IMR-90 (cell line): ENCODE measurements at regions not wholly inside any gene's neighbourhood (a gene's known extent, or its start where the extent isn't known, plus 50 kb on each side); places are given as distances from the start of the nearest gene placed in this dataset.

Source experiments
- ATAC-seq: fragments of 200-7000 bp; cut with Tn5 transposase; 2 replicates; pipeline ENCODE4 v1.9.1; 2020; ENCODE audit warnings: low read depth, mild to moderate bottlenecking, moderate library complexity
- BruUV-seq: library from RNA; stranded (reverse); fragments of 400-500 nt; replicated peaks from 2 replicates; lab custom pipeline; 2021; lab: Mats Ljungman, UMichigan
- CTCF ChIA-PET: fragments of 300-600 bp; formaldehyde crosslinking; extraction: SDS; loops from one replicate; lab custom pipeline; 2021; ENCODE audit warnings: antibody characterized with exemption; lab: Yijun Ruan, JAX
- POLR2A ChIA-PET: fragments of 300-600 bp; sonication (Branson Sonifier 250); formaldehyde crosslinking; loops from one replicate; lab custom pipeline; 2022; ENCODE audit warnings: antibody characterized with exemption; ENCODE audit not compliant: unreplicated experiment; lab: Charles Lee
- DNase-seq: peaks from one replicate; pipeline ENCODE4 v3.0.0; 2013
- H2AFZ ChIP-seq: replicated peaks from 2 replicates; pipeline ENCODE3; 2013; ENCODE audit warnings: low read length, mild to moderate bottlenecking; ENCODE audit not compliant: poor library complexity
- H2AK5ac ChIP-seq: 2 replicates; pipeline ENCODE4 v1.6.1; 2013; ENCODE audit warnings: low read depth, low read length, inconsistent platforms
- H2AK9ac ChIP-seq: replicated peaks from 2 replicates; pipeline ENCODE3; 2013; ENCODE audit warnings: mild to moderate bottlenecking, low read depth, low read length, moderate library complexity; ENCODE audit not compliant: poor library complexity
- H2BK120ac ChIP-seq: 2 replicates; pipeline ENCODE4 v1.6.1; 2013; ENCODE audit warnings: low read depth, low read length, inconsistent platforms
- H2BK15ac ChIP-seq: 3 replicates; pipeline ENCODE4 v1.6.1; 2013; ENCODE audit warnings: low read depth, low read length, inconsistent platforms
- H2BK20ac ChIP-seq: 2 replicates; pipeline ENCODE4 v1.6.1; 2013; ENCODE audit warnings: low read depth, mild to moderate bottlenecking, inconsistent platforms, low read length, moderate library complexity
- H2BK5ac ChIP-seq: 2 replicates; pipeline ENCODE4 v1.6.1; 2013; ENCODE audit warnings: mild to moderate bottlenecking, low read depth, low read length, inconsistent platforms; ENCODE audit not compliant: poor library complexity, severe bottlenecking
- H3K14ac ChIP-seq: replicated peaks from 2 replicates; pipeline ENCODE4 v1.6.1; 2013; ENCODE audit warnings: low read depth, low read length, inconsistent platforms
- H3K18ac ChIP-seq: 2 replicates; pipeline ENCODE4 v1.6.1; 2013; ENCODE audit warnings: low read depth, low read length, control low read depth
- H3K23ac ChIP-seq: 2 replicates; pipeline ENCODE4 v1.6.1; 2013; ENCODE audit warnings: low read depth, low read length, inconsistent platforms
- H3K27ac ChIP-seq: 2 replicates; pipeline ENCODE4 v1.5.1; 2013; ENCODE audit warnings: mild to moderate bottlenecking, control low read depth, low read length; ENCODE audit not compliant: insufficient read depth
- H3K27me3 ChIP-seq: 2 replicates; pipeline ENCODE4 v1.6.1; 2013; ENCODE audit warnings: low read length; ENCODE audit not compliant: control insufficient read depth, insufficient read depth
- H3K36me3 ChIP-seq: 2 replicates; pipeline ENCODE4 v1.6.1; 2013; ENCODE audit warnings: low read length, mixed read lengths; ENCODE audit not compliant: control insufficient read depth, insufficient read depth
- H3K4ac ChIP-seq: 2 replicates; pipeline ENCODE4 v1.6.1; 2013; ENCODE audit warnings: low read depth, low read length, inconsistent platforms
- H3K4me1 ChIP-seq: 2 replicates; pipeline ENCODE4 v1.6.1; 2013; ENCODE audit warnings: low read length, mixed read lengths; ENCODE audit not compliant: control insufficient read depth, insufficient read depth
- H3K4me2 ChIP-seq: 2 replicates; pipeline ENCODE4 v1.6.1; 2013; ENCODE audit warnings: low read depth, mild to moderate bottlenecking, control low read depth, low read length, moderate library complexity
- H3K4me3 ChIP-seq: 2 replicates; pipeline ENCODE4 v1.5.1; 2013; ENCODE audit warnings: low read depth, mild to moderate bottlenecking, control low read depth, low read length, moderate library complexity; ENCODE audit not compliant: insufficient read depth
- H3K56ac ChIP-seq: 2 replicates; pipeline ENCODE4 v1.6.1; 2013; ENCODE audit warnings: low read length, inconsistent platforms; ENCODE audit not compliant: insufficient read depth; ENCODE audit errors: extremely low read depth
- H3K79me1 ChIP-seq, 2 experiments: 2 replicates each; pipeline ENCODE4 v1.6.1; 2013; ENCODE audit warnings: low read length in 2 of 2, inconsistent platforms in 1 of 2, low read depth in 1 of 2
- H3K9ac ChIP-seq: 2 replicates; pipeline ENCODE4 v1.6.1; 2013; ENCODE audit warnings: low read depth, low read length, control low read depth
- H3K9me1 ChIP-seq: 2 replicates; pipeline ENCODE4 v1.6.1; 2013; ENCODE audit warnings: low read length, inconsistent platforms; ENCODE audit not compliant: insufficient read depth
- H3K9me3 ChIP-seq: 2 replicates; pipeline ENCODE4 v1.6.1; 2013; ENCODE audit warnings: low read length; ENCODE audit not compliant: control insufficient read depth, insufficient read depth
- H4K20me1 ChIP-seq: 2 replicates; pipeline ENCODE4 v1.6.1; 2013; ENCODE audit warnings: low read length, inconsistent platforms; ENCODE audit not compliant: insufficient read depth
- H4K5ac ChIP-seq: 2 replicates; pipeline ENCODE4 v1.6.1; 2013; ENCODE audit warnings: mild to moderate bottlenecking, low read depth, low read length, control low read depth
- H4K8ac ChIP-seq, 2 experiments: 2 replicates each; pipeline ENCODE4 v1.6.1; 2013; ENCODE audit warnings: low read depth in 2 of 2, low read length in 2 of 2, control low read depth in 1 of 2, inconsistent platforms in 1 of 2
- H4K91ac ChIP-seq: 2 replicates; pipeline ENCODE4 v1.6.1; 2013; ENCODE audit warnings: low read depth, low read length, inconsistent platforms; ENCODE audit not compliant: insufficient read depth
- BHLHE40 ChIP-seq: fragments of 150-350 bp; IDR thresholded peaks from 2 replicates; pipeline ENCODE4 v1.6.1; 2016; ENCODE audit warnings: mild to moderate bottlenecking, low read depth, low read length
- CEBPB ChIP-seq: IDR thresholded peaks from 2 replicates; pipeline ENCODE4 v1.6.1; 2012; ENCODE audit warnings: low read depth, low read length, improper control_type of control experiment
- CHD1 ChIP-seq: IDR thresholded peaks from 2 replicates; pipeline ENCODE4 v1.6.1; 2012; ENCODE audit warnings: low read depth, low read length, improper control_type of control experiment
- CTCF ChIP-seq: conservative IDR thresholded peaks from 2 replicates; pipeline ENCODE4 v1.5.1; 2012; ENCODE audit warnings: mild to moderate bottlenecking, low read depth, low read length, improper control_type of control experiment
- FOS ChIP-seq: fragments of 150-350 bp; IDR thresholded peaks from 2 replicates; pipeline ENCODE4 v1.6.1; 2016; ENCODE audit warnings: low read depth, low read length
- MAFK ChIP-seq: IDR thresholded peaks from 2 replicates; pipeline ENCODE4 v1.6.1; 2012; ENCODE audit warnings: low read depth, low read length, improper control_type of control experiment
- NFE2L2 ChIP-seq: fragments of 150-350 bp; IDR thresholded peaks from 2 replicates; pipeline ENCODE4 v1.6.1; 2016; ENCODE audit warnings: low read depth, mild to moderate bottlenecking, low read length
- POLR2A ChIP-seq: IDR thresholded peaks from 2 replicates; pipeline ENCODE4 v1.6.1; 2012; ENCODE audit warnings: mild to moderate bottlenecking, low read depth, low read length
- RCOR1 ChIP-seq: IDR thresholded peaks from 2 replicates; pipeline ENCODE4 v1.6.1; 2012; ENCODE audit warnings: mild to moderate bottlenecking, low read length, improper control_type of control experiment; ENCODE audit not compliant: insufficient replicate concordance
- SMC3 ChIP-seq: fragments of 150-350 bp; IDR thresholded peaks from 2 replicates; pipeline ENCODE4 v1.6.1; 2016; ENCODE audit warnings: low read depth, mild to moderate bottlenecking, antibody characterized with exemption, low read length, moderate library complexity
- WGBS, 2 experiments: methylation state at CpG; one replicate each; pipeline versions ENCODE4 v1.1.5 to v1.1.7; 2013; ENCODE audit warnings: missing lambda C conversion rate in 2 of 2; ENCODE audit not compliant: insufficient read length in 1 of 2; ENCODE audit errors: extremely low coverage in 2 of 2; 5-methylcytosine and 5-hydroxymethylcytosine counted together
- dilution Hi-C: fragments of 300-500 bp; cut with HindIII; formaldehyde crosslinking; loops from one replicate; pipeline ENCODE4 v1.14.3; 2018; ENCODE audit warnings: low sequenced_read_pairs; ENCODE audit not compliant: unreplicated experiment
- in situ Hi-C: fragments of 300-500 bp; cut with MboI; formaldehyde crosslinking; loops from 3 replicates; pipeline ENCODE4 v1.14.3; 2019; ENCODE audit warnings: low sequenced_read_pairs, inconsistent platforms, mixed read lengths
- intact Hi-C: fragments of 100-400 bp; cut with micrococcal nuclease; formaldehyde crosslinking; loops from 2 replicates; pipeline ENCODE4 v1.10.0; 2022
- TF ChIP-seq, protein P1 (sequence below): fragments of 150-350 bp; IDR thresholded peaks from 2 replicates; pipeline ENCODE4 v1.6.1; 2016; ENCODE audit warnings: low read depth, mild to moderate bottlenecking, low read length, moderate library complexity, borderline replicate concordance
- TF ChIP-seq, protein P2 (sequence below): fragments of 150-350 bp; IDR thresholded peaks from 2 replicates; pipeline ENCODE4 v1.6.1; 2017; ENCODE audit warnings: mild to moderate bottlenecking, antibody characterized with exemption, low read length, low read depth

DNA sequence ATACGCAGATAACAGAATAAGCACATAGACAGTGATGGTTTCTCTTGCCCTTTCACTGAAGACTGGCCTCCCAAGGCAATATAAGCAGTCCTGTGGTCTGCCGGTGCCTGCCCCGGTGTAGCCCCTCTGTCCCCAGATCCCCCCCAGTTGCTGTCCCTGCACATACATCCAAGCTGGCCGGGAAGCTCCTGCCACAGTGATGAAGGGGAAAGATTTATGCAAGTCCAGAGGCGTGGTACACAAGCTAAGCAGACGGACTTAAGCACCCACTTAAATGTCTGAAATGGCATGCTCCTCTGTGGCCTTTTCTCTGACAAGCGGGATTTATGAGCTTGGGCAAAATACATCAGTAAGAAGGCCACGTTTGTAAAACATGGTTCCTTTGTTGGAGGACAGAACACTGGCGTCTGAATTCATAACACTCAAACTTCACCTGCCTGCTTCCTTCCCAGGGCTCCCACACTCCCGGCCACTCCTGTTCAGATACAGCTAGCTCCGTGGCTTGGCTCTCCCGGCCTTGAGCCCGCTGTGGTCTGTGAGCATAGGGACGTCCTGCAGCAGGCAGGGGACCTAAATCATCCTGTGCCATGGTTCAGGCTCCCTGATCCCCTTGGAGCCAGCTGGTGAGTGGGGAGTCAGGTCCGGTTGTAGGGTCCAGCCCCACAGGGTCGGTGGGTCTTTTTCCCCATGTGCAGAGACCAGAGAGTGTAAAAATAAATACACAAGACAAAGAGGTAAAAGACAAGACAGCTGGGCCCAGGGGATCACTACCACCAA lies 61.7 kb upstream of the PPP2R2D start:
- H2BK20ac ChIP-seq, result no peak overlapping the region
- H3K56ac ChIP-seq, result no peak overlapping the region
- no peaks in the 10 kb centered on the region for H3K4me1 ChIP-seq
- no peak for ATAC-seq
- no peaks in the 10 kb centered on the region for H3K9me1 ChIP-seq
- no peaks in the 10 kb centered on the region for H3K36me3 ChIP-seq
- intact Hi-C loops, result no loop called here
- H3K4me3 ChIP-seq, result no peak overlapping the region
- H2AK5ac ChIP-seq, result no peak overlapping the region
- H4K91ac ChIP-seq, result no peak overlapping the region
- no peak overlapping the region for H2BK15ac ChIP-seq
- in situ Hi-C loops, result no loop called here
- no peak overlapping the region for H2BK120ac ChIP-seq
- H3K9me3 ChIP-seq, result peaks cover 43% of the 10 kb centered on the region
- no peaks in the 10 kb centered on the region for H3K27me3 ChIP-seq
- H3K14ac ChIP-seq, result no peak overlapping the region
- BruUV-seq, result no TSS peak
- no peak overlapping the region for H3K9ac ChIP-seq
- 60% methylated on average over 1 of the region's 16 CpGs; no CpG with 5 or more reads in 1 of the 2 experiments for WGBS, 2 experiments
- no peak overlapping the region for H2AK9ac ChIP-seq
- no peak overlapping the region for H2BK5ac ChIP-seq
- H3K4ac ChIP-seq, result no peak overlapping the region
- CTCF ChIA-PET, result no interaction called here
- H4K8ac ChIP-seq, result no peak overlapping the region
- no peak overlapping the region for H3K4me2 ChIP-seq
- dilution Hi-C loops, result no loop called here
- DNase-seq, result no peak
- POLR2A ChIA-PET, result no interaction called here
- H4K20me1 ChIP-seq, result no peaks in the 10 kb centered on the region
- TF ChIP-seq SMC3 (no peak), NFE2L2 (no peak), MAFK (no peak), RCOR1 (no peak), FOS (no peak), POLR2A (no peak), CEBPB (no peak), BHLHE40 (no peak), CHD1 (no peak), CTCF (no peak)
- TF ChIP-seq, protein P1, sequence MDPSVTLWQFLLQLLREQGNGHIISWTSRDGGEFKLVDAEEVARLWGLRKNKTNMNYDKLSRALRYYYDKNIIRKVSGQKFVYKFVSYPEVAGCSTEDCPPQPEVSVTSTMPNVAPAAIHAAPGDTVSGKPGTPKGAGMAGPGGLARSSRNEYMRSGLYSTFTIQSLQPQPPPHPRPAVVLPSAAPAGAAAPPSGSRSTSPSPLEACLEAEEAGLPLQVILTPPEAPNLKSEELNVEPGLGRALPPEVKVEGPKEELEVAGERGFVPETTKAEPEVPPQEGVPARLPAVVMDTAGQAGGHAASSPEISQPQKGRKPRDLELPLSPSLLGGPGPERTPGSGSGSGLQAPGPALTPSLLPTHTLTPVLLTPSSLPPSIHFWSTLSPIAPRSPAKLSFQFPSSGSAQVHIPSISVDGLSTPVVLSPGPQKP, result no peak
- TF ChIP-seq, protein P2, sequence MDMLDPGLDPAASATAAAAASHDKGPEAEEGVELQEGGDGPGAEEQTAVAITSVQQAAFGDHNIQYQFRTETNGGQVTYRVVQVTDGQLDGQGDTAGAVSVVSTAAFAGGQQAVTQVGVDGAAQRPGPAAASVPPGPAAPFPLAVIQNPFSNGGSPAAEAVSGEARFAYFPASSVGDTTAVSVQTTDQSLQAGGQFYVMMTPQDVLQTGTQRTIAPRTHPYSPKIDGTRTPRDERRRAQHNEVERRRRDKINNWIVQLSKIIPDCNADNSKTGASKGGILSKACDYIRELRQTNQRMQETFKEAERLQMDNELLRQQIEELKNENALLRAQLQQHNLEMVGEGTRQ, result no peak
- no peak overlapping the region for H3K23ac ChIP-seq
- H3K18ac ChIP-seq, result no peak overlapping the region
- H3K27ac ChIP-seq, result no peak overlapping the region
- H2AFZ ChIP-seq, result no peak overlapping the region
- no peaks in the 10 kb centered on the region for H3K79me1 ChIP-seq
- H4K5ac ChIP-seq, result no peak overlapping the region
